PC-9 (cell line): ENCODE measurements at regions not wholly inside any gene's neighbourhood (a gene's known extent, or its start where the extent isn't known, plus 50 kb on each side); places are given as distances from the start of the nearest gene placed in this dataset.

ENCODE experiments used
- BruUV-seq: library from RNA; stranded (reverse); fragments of 400-500 nt; replicated peaks from 2 replicates; lab custom pipeline; 2021; lab: Mats Ljungman, UMichigan
- CTCF ChIA-PET: fragments of 300-600 bp; sonication (Branson Sonifier 250); formaldehyde crosslinking; loops from one replicate; lab custom pipeline; 2022; ENCODE audit warnings: antibody characterized with exemption; lab: Charles Lee
- POLR2A ChIA-PET: fragments of 300-600 bp; sonication (Branson Sonifier 250); formaldehyde crosslinking; loops from one replicate; lab custom pipeline; 2022; ENCODE audit warnings: antibody characterized with exemption; ENCODE audit not compliant: unreplicated experiment; lab: Charles Lee
- DNase-seq, 2 experiments: peaks; one replicate each; pipeline versions ENCODE4 v3.0.0 to v3.0.0-alpha.2; 2015 to 2022; ENCODE audit warnings: mixed read lengths in 1 of 2
- H2AFZ ChIP-seq: fragments of 200-600 bp; sonication (generic); 2 replicates; pipeline ENCODE4 v1.8.1; 2017; ENCODE audit warnings: antibody characterized with exemption
- H3F3A ChIP-seq: fragments of 200-600 bp; sonication (generic); 2 replicates; pipeline ENCODE4 v1.8.1; 2017; ENCODE audit warnings: antibody characterized with exemption, mild to moderate bottlenecking, low read depth; ENCODE audit not compliant: insufficient read depth
- H3K27ac ChIP-seq: fragments of 200-600 bp; sonication (generic); 2 replicates; pipeline ENCODE4 v1.6.1; 2016; ENCODE audit warnings: mixed run types
- H3K27me3 ChIP-seq: fragments of 200-600 bp; sonication (generic); 2 replicates; pipeline ENCODE4 v1.6.1; 2016; ENCODE audit warnings: low read depth, mixed run types; ENCODE audit not compliant: insufficient read depth
- H3K36me3 ChIP-seq: fragments of 200-600 bp; sonication (generic); 2 replicates; pipeline ENCODE4 v1.6.1; 2016; ENCODE audit warnings: low read depth, mixed run types
- H3K4me1 ChIP-seq: fragments of 200-600 bp; sonication (generic); replicated peaks from 2 replicates; pipeline ENCODE4 v1.6.1; 2016; ENCODE audit warnings: mixed run types; ENCODE audit not compliant: insufficient read depth
- H3K4me2 ChIP-seq: fragments of 200-600 bp; sonication (generic); 2 replicates; pipeline ENCODE4 v1.6.1; 2017; ENCODE audit warnings: mixed run types
- H3K4me3 ChIP-seq: fragments of 200-600 bp; sonication (generic); 2 replicates; pipeline ENCODE4 v1.6.1; 2016; ENCODE audit warnings: mixed run types
- H3K79me2 ChIP-seq: fragments of 200-600 bp; sonication (generic); 2 replicates; pipeline ENCODE4 v1.6.1; 2017; ENCODE audit warnings: low read depth, mixed run types
- H3K9me2 ChIP-seq: fragments of 200-600 bp; sonication (generic); 2 replicates; pipeline ENCODE4 v1.8.1; 2017; ENCODE audit warnings: mild to moderate bottlenecking; ENCODE audit not compliant: insufficient read depth
- H3K9me3 ChIP-seq: fragments of 200-600 bp; sonication (generic); 2 replicates; pipeline ENCODE4 v1.8.1; 2016; ENCODE audit warnings: low read depth; ENCODE audit not compliant: insufficient read depth
- H4K20me1 ChIP-seq: fragments of 200-600 bp; sonication (generic); 2 replicates; pipeline ENCODE4 v1.8.1; 2017; ENCODE audit not compliant: insufficient read depth
- CTCF ChIP-seq: fragments of 200-600 bp; sonication (generic); conservative IDR thresholded peaks from 2 replicates; pipeline ENCODE4 v1.6.1; 2017; ENCODE audit warnings: mixed run types, antibody characterized with exemption, mild to moderate bottlenecking, moderate library complexity
- EZH2 ChIP-seq: fragments of 200-600 bp; sonication (generic); IDR thresholded peaks from 2 replicates; pipeline ENCODE4 v1.8.0; 2017; ENCODE audit warnings: antibody characterized with exemption, low read depth
- intact Hi-C: fragments of 100-400 bp; cut with micrococcal nuclease; formaldehyde crosslinking; loops from one replicate; pipeline ENCODE4 v1.10.0; 2022; ENCODE audit not compliant: unreplicated experiment

DNA sequence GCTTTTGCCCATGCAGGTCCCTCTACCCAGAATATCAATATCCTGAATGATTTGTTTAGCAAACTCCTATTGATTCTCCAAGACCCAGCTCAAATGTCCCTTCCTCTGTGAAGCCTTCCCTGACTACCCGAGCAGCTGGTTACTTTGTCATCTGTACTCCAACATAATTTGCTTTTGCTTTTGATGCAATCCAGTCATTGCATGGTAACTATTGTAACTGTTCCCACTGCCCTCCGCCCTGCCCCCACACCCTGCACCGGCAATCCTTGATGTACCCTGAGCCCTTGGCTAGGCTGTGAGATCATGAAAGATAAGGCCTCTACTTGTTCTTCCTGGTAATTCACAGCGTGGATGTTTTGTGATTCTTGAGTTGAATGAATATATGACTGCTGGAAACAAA, 119.9 kb upstream of the BOD1 start:
- intact Hi-C loops = no loop called here

GRCh38 chr5:173736923-173737412, 120.5 kb upstream of the BOD1 start:
- no peaks in the 10 kb centered on the region for H3K9me2 ChIP-seq
- CTCF ChIA-PET = interaction anchor here (0.6 kb wide), 1 partner anchor 62 kb away, joined by 3 read pairs; no protein-coding TSS in a partner anchor
- intact Hi-C loops = no loop called here
- peak in 1 of 2 experiments; percentile 71 for DNase-seq
- no peaks in the 10 kb centered on the region for H3K27me3 ChIP-seq
- no peaks in the 10 kb centered on the region for H3K9me3 ChIP-seq
- H3K4me3 ChIP-seq = no peak overlapping the region
- H3K79me2 ChIP-seq = no peaks in the 10 kb centered on the region
- no peaks in the 10 kb centered on the region for H3K36me3 ChIP-seq
- POLR2A ChIA-PET = interaction anchor here (0.5 to 0.6 kb wide), 2 partner anchors 47 to 132 kb away, joined by 3 read pairs; no protein-coding TSS in a partner anchor
- no peak overlapping the region; the same call in 1 of the 2 replicates for H3K4me2 ChIP-seq
- no peak for TF ChIP-seq EZH2
- TF ChIP-seq CTCF = no peak
- H2AFZ ChIP-seq = no peak overlapping the region
- H4K20me1 ChIP-seq = no peaks in the 10 kb centered on the region
- H3F3A ChIP-seq = no peaks in the 10 kb centered on the region
- H3K4me1 ChIP-seq = peaks cover 6% of the 10 kb centered on the region
- BruUV-seq = no TSS peak
- H3K27ac ChIP-seq = no peak overlapping the region

More for the DNA sequence above, 119.9 kb upstream of the BOD1 start:
- no peak overlapping the region; the same call in 1 of the 2 replicates for H3K4me2 ChIP-seq
- H3K27me3 ChIP-seq = no peaks in the 10 kb centered on the region
- no peaks in the 10 kb centered on the region for H3K9me3 ChIP-seq
- H2AFZ ChIP-seq = no peak overlapping the region
- POLR2A ChIA-PET = interaction anchor here (0.5 kb wide), 1 partner anchor 132 kb away, joined by 3 read pairs; no protein-coding TSS in a partner anchor
- CTCF ChIA-PET = interaction anchor here (0.6 kb wide), 1 partner anchor 63 kb away, joined by 3 read pairs; no protein-coding TSS in a partner anchor
- no peaks in the 10 kb centered on the region for H3K79me2 ChIP-seq
- peaks cover 6% of the 10 kb centered on the region for H3K4me1 ChIP-seq
- no TSS peak for BruUV-seq
- no peaks in the 10 kb centered on the region for H3K36me3 ChIP-seq
- H3K27ac ChIP-seq = no peak overlapping the region
- no peak for DNase-seq
- no peak overlapping the region for H3K4me3 ChIP-seq
- no peaks in the 10 kb centered on the region for H3K9me2 ChIP-seq
- H3F3A ChIP-seq = no peaks in the 10 kb centered on the region
- no peak for TF ChIP-seq CTCF
- no peak for TF ChIP-seq EZH2
- no peaks in the 10 kb centered on the region for H4K20me1 ChIP-seq

DNA sequence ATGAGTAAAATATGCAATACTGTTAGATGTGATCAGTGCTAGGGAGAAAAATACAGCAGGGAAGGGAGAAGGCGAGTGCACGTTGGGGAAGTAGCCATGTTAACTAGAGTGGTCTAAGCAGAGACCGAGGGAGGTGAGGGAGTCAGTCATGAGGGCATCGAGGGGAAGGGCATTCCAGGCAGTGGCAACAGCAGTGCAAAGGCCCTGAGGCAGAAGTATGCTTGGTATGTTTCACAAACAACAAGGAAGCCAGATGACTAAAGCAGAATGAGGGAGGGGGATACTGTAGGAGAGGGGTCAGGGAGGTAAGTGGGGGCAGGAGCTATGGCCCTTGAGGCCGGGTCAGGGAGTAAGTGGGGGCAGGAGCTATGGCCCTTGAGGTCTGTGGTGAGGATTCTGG, 123.3 kb upstream of the BOD1 start:
- no peaks in the 10 kb centered on the region for H3K9me2 ChIP-seq
- BruUV-seq = no TSS peak
- H3K4me2 ChIP-seq = no peak overlapping the region
- H3K79me2 ChIP-seq = no peaks in the 10 kb centered on the region
- no peak for DNase-seq
- peaks cover 9% of the 10 kb centered on the region for H3K4me1 ChIP-seq
- H3K4me3 ChIP-seq = no peak overlapping the region
- no peaks in the 10 kb centered on the region for H4K20me1 ChIP-seq
- H3K27me3 ChIP-seq = no peaks in the 10 kb centered on the region
- intact Hi-C loops = no loop called here
- no peak overlapping the region for H2AFZ ChIP-seq
- TF ChIP-seq EZH2 (no peak), CTCF (no peak)
- no peaks in the 10 kb centered on the region for H3F3A ChIP-seq
- POLR2A ChIA-PET = interaction anchor here (0.6 kb wide), 1 partner anchor 25 kb away, joined by 7 read pairs; no protein-coding TSS in a partner anchor
- no peaks in the 10 kb centered on the region for H3K36me3 ChIP-seq
- CTCF ChIA-PET = no interaction called here
- H3K9me3 ChIP-seq = no peaks in the 10 kb centered on the region
- H3K27ac ChIP-seq = no peak overlapping the region
